GM23338 (cell line): ENCODE measurements at regions not wholly inside any gene's neighbourhood (a gene's known extent, or its start where the extent isn't known, plus 50 kb on each side); places are given as distances from the start of the nearest gene placed in this dataset.

Source experiments
- ATAC-seq: fragments of 200-7000 bp; cut with Tn5 transposase; 3 replicates; pipeline ENCODE4 v1.9.1; 2020
- DNase-seq: peaks from one replicate; pipeline ENCODE4 v3.0.0-alpha.2; 2015; ENCODE audit warnings: low spot score
- H2AFZ ChIP-seq: fragments of 200-600 bp; sonication (generic); 2 replicates; pipeline ENCODE4 v1.8.0; 2016; ENCODE audit warnings: antibody characterized with exemption, mild to moderate bottlenecking, moderate library complexity
- H3F3A ChIP-seq: fragments of 200-600 bp; sonication (generic); replicated peaks from 2 replicates; pipeline ENCODE4 v1.8.0; 2017; ENCODE audit warnings: antibody characterized with exemption, mixed run types, low read depth
- H3K27ac ChIP-seq: fragments of 200-600 bp; sonication (generic); 2 replicates; pipeline ENCODE4 v1.6.1; 2016; ENCODE audit warnings: low read depth
- H3K27me3 ChIP-seq: fragments of 200-600 bp; sonication (generic); 2 replicates; pipeline ENCODE4 v1.8.0; 2016; ENCODE audit warnings: mild to moderate bottlenecking, mixed run types, moderate library complexity; ENCODE audit not compliant: insufficient read depth
- H3K36me3 ChIP-seq: fragments of 200-600 bp; sonication (generic); 2 replicates; pipeline ENCODE4 v1.8.0; 2016; ENCODE audit warnings: mild to moderate bottlenecking; ENCODE audit not compliant: insufficient read depth
- H3K4me1 ChIP-seq: fragments of 200-600 bp; sonication (generic); 2 replicates; pipeline ENCODE4 v1.8.0; 2016; ENCODE audit warnings: mild to moderate bottlenecking, moderate library complexity; ENCODE audit not compliant: insufficient read depth
- H3K4me2 ChIP-seq: fragments of 200-600 bp; sonication (generic); 2 replicates; pipeline ENCODE4 v1.7.1; 2017; ENCODE audit warnings: mixed run types
- H3K4me3 ChIP-seq: fragments of 200-600 bp; sonication (generic); 2 replicates; pipeline ENCODE4 v1.6.1; 2016; ENCODE audit warnings: mixed run types
- H3K79me2 ChIP-seq: fragments of 200-600 bp; sonication (generic); replicated peaks from 2 replicates; pipeline ENCODE4 v1.8.0; 2017; ENCODE audit warnings: mild to moderate bottlenecking; ENCODE audit not compliant: insufficient read depth
- H3K9me2 ChIP-seq: fragments of 200-600 bp; sonication (generic); 2 replicates; pipeline ENCODE4 v1.8.0; 2017; ENCODE audit not compliant: insufficient read depth
- H4K20me1 ChIP-seq: fragments of 200-600 bp; sonication (generic); replicated peaks from 2 replicates; pipeline ENCODE4 v1.8.0; 2017; ENCODE audit warnings: mild to moderate bottlenecking; ENCODE audit not compliant: insufficient read depth
- H3K27ac Mint-ChIP-seq: 2 replicates; pipeline ENCODE4 v1.8.0; 2020; ENCODE audit warnings: inconsistent platforms, mild to moderate bottlenecking, moderate library complexity, mixed read lengths
- H3K27me3 Mint-ChIP-seq: 3 replicates; pipeline ENCODE4 v1.8.0; 2022; ENCODE audit warnings: low read depth, mild to moderate bottlenecking, moderate library complexity, mixed read lengths, inconsistent platforms; ENCODE audit not compliant: insufficient read depth, poor library complexity
- H3K36me3 Mint-ChIP-seq: 3 replicates; pipeline ENCODE4 v1.8.0; 2021; ENCODE audit warnings: low read depth, mild to moderate bottlenecking, inconsistent platforms, moderate library complexity, mixed read lengths
- H3K4me1 Mint-ChIP-seq: 3 replicates; pipeline ENCODE4 v1.8.0; 2020; ENCODE audit warnings: mild to moderate bottlenecking, inconsistent platforms, mixed read lengths
- H3K4me3 Mint-ChIP-seq: 3 replicates; pipeline ENCODE4 v1.8.0; 2021; ENCODE audit warnings: moderate library complexity, mild to moderate bottlenecking, inconsistent platforms, mixed read lengths
- H3K9me3 Mint-ChIP-seq: 3 replicates; pipeline ENCODE4 v1.8.0; 2020; ENCODE audit warnings: moderate library complexity, mild to moderate bottlenecking, inconsistent platforms, mixed read lengths
- CREB1 ChIP-seq: fragments of 250-450 bp; sonication (Bioruptor Pico); IDR thresholded peaks from 2 replicates; pipeline ENCODE4 v1.5.0; 2020; ENCODE audit warnings: low read depth, mild to moderate bottlenecking, moderate library complexity
- CTCF ChIP-seq, 2 experiments: fragments of 200-600 bp in 1 of 2; sonication (generic) in 1 of 2; conservative IDR thresholded peaks; 2 replicates each; pipeline versions ENCODE4 v1.5.1 to v1.6.1; 2016 to 2017; ENCODE audit warnings: antibody characterized with exemption in 2 of 2, low read depth in 2 of 2, mild to moderate bottlenecking in 2 of 2, moderate library complexity in 1 of 2
- ETS1 ChIP-seq: IDR thresholded peaks from 2 replicates; pipeline ENCODE4 v1.6.1; 2016; ENCODE audit warnings: antibody characterized with exemption
- EZH2 ChIP-seq: fragments of 200-600 bp; sonication (generic); IDR thresholded peaks from one replicate; pipeline ENCODE4 v1.8.0; 2017; ENCODE audit warnings: antibody characterized with exemption, mild to moderate bottlenecking, low read depth; ENCODE audit not compliant: unreplicated experiment
- EZH2phosphoT487 ChIP-seq: fragments of 200-600 bp; sonication (generic); IDR thresholded peaks from one replicate; pipeline ENCODE4 v1.8.1; 2018; ENCODE audit warnings: antibody characterized with exemption; ENCODE audit not compliant: unreplicated experiment
- JUNB ChIP-seq: IDR thresholded peaks from one replicate; pipeline ENCODE4 v1.6.1; 2016; ENCODE audit warnings: antibody characterized with exemption; ENCODE audit not compliant: unreplicated experiment
- NANOG ChIP-seq: IDR thresholded peaks from 2 replicates; pipeline ENCODE4 v1.6.1; 2016; ENCODE audit warnings: antibody characterized with exemption, borderline replicate concordance
- POLR2AphosphoS5 ChIP-seq: IDR thresholded peaks from 2 replicates; pipeline ENCODE4 v1.6.1; 2016; ENCODE audit warnings: antibody characterized with exemption, low read depth
- REST ChIP-seq: IDR thresholded peaks from one replicate; pipeline ENCODE4 v1.6.1; 2018; ENCODE audit warnings: antibody characterized with exemption; ENCODE audit not compliant: unreplicated experiment
- STAT1 ChIP-seq: IDR thresholded peaks from one replicate; pipeline ENCODE4 v1.6.1; 2016; ENCODE audit warnings: antibody characterized with exemption; ENCODE audit not compliant: unreplicated experiment
- ZNF114 ChIP-seq: fragments of 250-450 bp; sonication (Bioruptor Pico); IDR thresholded peaks from 2 replicates; pipeline ENCODE4 v1.5.0; 2020; ENCODE audit warnings: mild to moderate bottlenecking, moderate library complexity
- ZNF331 ChIP-seq: fragments of 250-450 bp; sonication (Bioruptor Pico); IDR thresholded peaks from 2 replicates; pipeline ENCODE4 v1.5.0; 2020; ENCODE audit warnings: low read depth, mild to moderate bottlenecking, moderate library complexity
- ZNF462 ChIP-seq: fragments of 250-450 bp; sonication (Bioruptor Pico); IDR thresholded peaks from 2 replicates; pipeline ENCODE4 v1.5.0; 2020; ENCODE audit warnings: mild to moderate bottlenecking, moderate library complexity

GRCh38 chr6:154604119-154604518 is 93.6 kb upstream of the CNKSR3 start:
- Mint-ChIP-seq H3K9me3 (no peaks in the 10 kb centered on the region), H3K4me3 (no peak overlapping the region), H3K36me3 (no peaks in the 10 kb centered on the region), H3K27ac (no peak overlapping the region), H3K27me3 (peaks cover 6% of the 10 kb centered on the region), H3K4me1 (peaks cover 8% of the 10 kb centered on the region)
- peak; percentile 29 for DNase-seq
- Histone ChIP-seq H3K4me3 (no peak overlapping the region), H3K27me3 (no peaks in the 10 kb centered on the region), H2AFZ (peak overlapping the region; percentile 20; the same call in 1 of the 2 replicates), H3K9me2 (0 out of 2 replicates have a peak, but pooled peaks cover 3% of the 10 kb centered on the region), H3K4me2 (0 out of 2 replicates have a peak overlapping the region, but pooled peaks have one; percentile 38), H3K27ac (no peak overlapping the region), H3K36me3 (no peaks in the 10 kb centered on the region), H4K20me1 (no peaks in the 10 kb centered on the region), H3F3A (no peaks in the 10 kb centered on the region), H3K4me1 (peaks cover 4% of the 10 kb centered on the region; the same call in 1 of the 2 replicates), H3K79me2 (no peaks in the 10 kb centered on the region)
- TF ChIP-seq JUNB (no peak), EZH2 (no peak), CTCF (conservative IDR thresholded peaks at IDR 0.05; ENCODE audit: low read depth in 2 of 2) (no peak), NANOG (no peak), EZH2phosphoT487 (no peak), ZNF114 (no peak), CREB1 (CRISPR knock-in tag) (no peak), STAT1 (no peak), POLR2AphosphoS5 (no peak), ZNF462 (no peak), REST (no peak), ETS1 (no peak), ZNF331 (CRISPR knock-in tag) (no peak)
- peak; percentile 61 for ATAC-seq
